Fibroblast of lung (primary cell): ENCODE measurements at regions not wholly inside any gene's neighbourhood (a gene's known extent, or its start where the extent isn't known, plus 50 kb on each side); places are given as distances from the start of the nearest gene placed in this dataset.

Experiments
- EZH2 ChIP-seq: IDR thresholded peaks from 2 replicates; pipeline ENCODE4 v1.5.1; 2012; ENCODE audit warnings: low read length, control low read depth, mild to moderate bottlenecking; ENCODE audit errors: missing control alignments
- TF ChIP-seq, protein P1 (sequence below), 2 donors: IDR thresholded peaks in 1 of 2; conservative IDR thresholded peaks in 1 of 2; 1 replicate in 1 of 2; 2 replicates in 1 of 2; pipeline ENCODE4 v1.5.1; 2011 to 2012; ENCODE audit warnings: low read length in 2 of 2, control low read depth in 1 of 2, inconsistent platforms in 1 of 2, low read depth in 1 of 2, mild to moderate bottlenecking in 1 of 2

DNA sequence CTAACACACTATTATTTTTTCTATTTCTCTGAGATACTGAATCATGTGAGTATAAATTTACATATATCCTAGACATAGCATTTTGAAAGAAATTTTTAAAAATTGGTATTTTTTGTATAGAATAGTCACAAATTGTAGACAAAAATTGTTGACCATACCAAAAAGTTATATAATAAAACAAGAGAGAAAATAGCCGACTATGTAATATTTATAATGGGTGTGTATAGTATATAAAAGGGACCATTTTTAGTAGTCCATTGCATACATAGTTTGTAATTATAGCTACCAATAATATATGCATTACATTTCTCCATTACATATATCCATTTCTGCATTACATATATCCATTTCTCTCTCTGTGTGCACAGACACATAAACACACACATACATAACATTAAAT is 590.2 kb downstream of the TMTC2 start:
- TF ChIP-seq, protein P1, sequence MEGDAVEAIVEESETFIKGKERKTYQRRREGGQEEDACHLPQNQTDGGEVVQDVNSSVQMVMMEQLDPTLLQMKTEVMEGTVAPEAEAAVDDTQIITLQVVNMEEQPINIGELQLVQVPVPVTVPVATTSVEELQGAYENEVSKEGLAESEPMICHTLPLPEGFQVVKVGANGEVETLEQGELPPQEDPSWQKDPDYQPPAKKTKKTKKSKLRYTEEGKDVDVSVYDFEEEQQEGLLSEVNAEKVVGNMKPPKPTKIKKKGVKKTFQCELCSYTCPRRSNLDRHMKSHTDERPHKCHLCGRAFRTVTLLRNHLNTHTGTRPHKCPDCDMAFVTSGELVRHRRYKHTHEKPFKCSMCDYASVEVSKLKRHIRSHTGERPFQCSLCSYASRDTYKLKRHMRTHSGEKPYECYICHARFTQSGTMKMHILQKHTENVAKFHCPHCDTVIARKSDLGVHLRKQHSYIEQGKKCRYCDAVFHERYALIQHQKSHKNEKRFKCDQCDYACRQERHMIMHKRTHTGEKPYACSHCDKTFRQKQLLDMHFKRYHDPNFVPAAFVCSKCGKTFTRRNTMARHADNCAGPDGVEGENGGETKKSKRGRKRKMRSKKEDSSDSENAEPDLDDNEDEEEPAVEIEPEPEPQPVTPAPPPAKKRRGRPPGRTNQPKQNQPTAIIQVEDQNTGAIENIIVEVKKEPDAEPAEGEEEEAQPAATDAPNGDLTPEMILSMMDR (conservative IDR thresholded peaks at IDR 0.05 in 1 of 2, IDR thresholded peaks at IDR 0.05 in 1 of 2; ENCODE audit: low read depth in 1 of 2, low read length in 2 of 2): no peak
- no peak for TF ChIP-seq EZH2
